OCI-LY7 (cell line): ENCODE measurements at regions not wholly inside any gene's neighbourhood (a gene's known extent, or its start where the extent isn't known, plus 50 kb on each side); places are given as distances from the start of the nearest gene placed in this dataset.

Experiments used
- BruUV-seq: library from RNA; stranded (reverse); fragments of 400-500 nt; replicated peaks from 2 replicates; lab custom pipeline; 2021; lab: Mats Ljungman, UMichigan
- CTCF ChIA-PET: fragments of 300-600 bp; sonication (Branson Sonifier 250); formaldehyde crosslinking; loops from one replicate; lab custom pipeline; 2022; ENCODE audit warnings: antibody characterized with exemption; ENCODE audit not compliant: unreplicated experiment; lab: Charles Lee
- POLR2A ChIA-PET: fragments of 300-600 bp; sonication (Branson Sonifier 250); formaldehyde crosslinking; loops from one replicate; lab custom pipeline; 2022; ENCODE audit warnings: antibody characterized with exemption; lab: Charles Lee
- DNase-seq: peaks from one replicate; pipeline ENCODE4 v3.0.0-alpha.2; 2015; ENCODE audit warnings: low spot score
- H2AFZ ChIP-seq: fragments of 200-600 bp; sonication (generic), shearing (Covaris generic); 2 replicates; pipeline ENCODE4 v1.6.1; 2014; ENCODE audit warnings: mild to moderate bottlenecking, antibody characterized with exemption, low read length, moderate library complexity
- H3K27ac ChIP-seq: fragments of 200-600 bp; sonication (generic); 2 replicates; pipeline ENCODE4 v1.5.1; 2014; ENCODE audit warnings: mixed run types, low read depth, mild to moderate bottlenecking, moderate library complexity, low read length, inconsistent platforms; ENCODE audit not compliant: poor library complexity, severe bottlenecking
- H3K36me3 ChIP-seq: fragments of 200-600 bp; sonication (generic); 2 replicates; pipeline ENCODE4 v1.6.1; 2014; ENCODE audit warnings: mild to moderate bottlenecking, antibody characterized with exemption, low read length, moderate library complexity, mixed read lengths; ENCODE audit not compliant: insufficient read depth
- H3K4me1 ChIP-seq: fragments of 200-600 bp; sonication (generic); 2 replicates; pipeline ENCODE4 v1.5.1; 2014; ENCODE audit warnings: mild to moderate bottlenecking, low read length; ENCODE audit not compliant: insufficient read depth, poor library complexity, severe bottlenecking
- H3K4me2 ChIP-seq: fragments of 200-600 bp; sonication (generic); 2 replicates; pipeline ENCODE4 v1.6.1; 2014; ENCODE audit warnings: mild to moderate bottlenecking, low read length
- H3K4me3 ChIP-seq: fragments of 200-600 bp; sonication (generic); 2 replicates; pipeline ENCODE4 v1.5.1; 2014; ENCODE audit warnings: mild to moderate bottlenecking, low read depth, low read length; ENCODE audit not compliant: poor library complexity, severe bottlenecking
- H3K79me2 ChIP-seq: fragments of 200-600 bp; sonication (generic); 2 replicates; pipeline ENCODE4 v1.6.1; 2016; ENCODE audit warnings: low read depth, mild to moderate bottlenecking, low read length, moderate library complexity, mixed read lengths; ENCODE audit not compliant: insufficient read depth
- H3K9me2 ChIP-seq: fragments of 200-600 bp; sonication (generic); 2 replicates; pipeline ENCODE4 v1.6.1; 2016; ENCODE audit warnings: mild to moderate bottlenecking, low read length, mixed read lengths; ENCODE audit not compliant: insufficient read depth
- H3K9me3 ChIP-seq: fragments of 200-600 bp; sonication (generic); 2 replicates; pipeline ENCODE4 v1.6.1; 2014; ENCODE audit warnings: mild to moderate bottlenecking, mixed run types, low read length, mixed read lengths
- H4K20me1 ChIP-seq: fragments of 200-600 bp; sonication (generic); 2 replicates; pipeline ENCODE4 v1.6.1; 2014; ENCODE audit warnings: mild to moderate bottlenecking, antibody characterized with exemption, low read length, moderate library complexity, mixed read lengths; ENCODE audit not compliant: insufficient read depth
- CTCF ChIP-seq: fragments of 200-600 bp; sonication (generic); conservative IDR thresholded peaks from 2 replicates; pipeline ENCODE4 v1.5.1; 2014; ENCODE audit warnings: mild to moderate bottlenecking, antibody characterized with exemption, low read length, moderate library complexity, mixed read lengths
- EZH2phosphoT487 ChIP-seq: fragments of 200-600 bp; sonication (generic); IDR thresholded peaks from 2 replicates; pipeline ENCODE4 v1.6.1; 2018; ENCODE audit warnings: low read depth, borderline replicate concordance, mild to moderate bottlenecking, mixed run types, antibody characterized with exemption, low read length, moderate library complexity, mixed read lengths
- intact Hi-C: fragments of 100-400 bp; cut with micrococcal nuclease; formaldehyde crosslinking; loops from one replicate; pipeline ENCODE4 v1.10.0; 2022; ENCODE audit not compliant: unreplicated experiment

- intact Hi-C loops: no loop called here
- ChIA-PET POLR2A (interaction anchor here (1.1 kb wide), 1 partner anchor 17 kb away, joined by 4 read pairs; no protein-coding TSS in a partner anchor), CTCF (no interaction called here)
- Histone ChIP-seq H4K20me1 (no peaks in the 10 kb centered on the region), H3K4me2 (no peak overlapping the region), H3K4me1 (no peaks in the 10 kb centered on the region), H3K79me2 (no peaks in the 10 kb centered on the region), H3K27ac (no peak overlapping the region), H3K4me3 (no peak overlapping the region), H3K9me3 (no peaks in the 10 kb centered on the region), H2AFZ (no peak overlapping the region), H3K36me3 (no peaks in the 10 kb centered on the region), H3K9me2 (no peaks in the 10 kb centered on the region)
- TF ChIP-seq CTCF: no peak
- TF ChIP-seq EZH2phosphoT487: no peak
- DNase-seq: no peak
- no TSS peak for BruUV-seq
Measured at GRCh38 chr9:79946712-79947111, 374.9 kb downstream of the TLE4 start.

GRCh38 chr9:79945495-79945894 is 373.7 kb downstream of the TLE4 start:
- Histone ChIP-seq H3K9me3 (no peaks in the 10 kb centered on the region), H2AFZ (no peak overlapping the region), H3K9me2 (no peaks in the 10 kb centered on the region), H3K4me2 (no peak overlapping the region), H4K20me1 (no peaks in the 10 kb centered on the region), H3K4me3 (no peak overlapping the region), H3K27ac (no peak overlapping the region), H3K36me3 (no peaks in the 10 kb centered on the region), H3K79me2 (no peaks in the 10 kb centered on the region), H3K4me1 (no peaks in the 10 kb centered on the region)
- DNase-seq: no peak
- intact Hi-C loops: no loop called here
- ChIA-PET POLR2A (interaction anchor here (0.7 to 1.1 kb wide), 2 partner anchors 16 to 773 kb away, joined by 3 to 4 read pairs; no protein-coding TSS in a partner anchor), CTCF (no interaction called here)
- no TSS peak for BruUV-seq
- TF ChIP-seq EZH2phosphoT487 (no peak), CTCF (no peak)

- POLR2A ChIA-PET: interaction anchor here (0.7 kb wide), 1 partner anchor 773 kb away, joined by 3 read pairs; no protein-coding TSS in a partner anchor
- DNase-seq: no peak
- Histone ChIP-seq H3K9me2 (no peaks in the 10 kb centered on the region), H3K4me1 (no peaks in the 10 kb centered on the region), H2AFZ (no peak overlapping the region), H3K79me2 (no peaks in the 10 kb centered on the region), H3K4me3 (no peak overlapping the region), H3K9me3 (no peaks in the 10 kb centered on the region), H3K4me2 (no peak overlapping the region), H4K20me1 (no peaks in the 10 kb centered on the region), H3K36me3 (no peaks in the 10 kb centered on the region), H3K27ac (no peak overlapping the region)
- BruUV-seq: no TSS peak
- no peak for TF ChIP-seq CTCF
- intact Hi-C loops: no loop called here
- CTCF ChIA-PET: no interaction called here
Measured at GRCh38 chr9:79945016-79945415, 373.3 kb downstream of the TLE4 start.
